HepG2 (cell line): ENCODE measurements at regions not wholly inside any gene's neighbourhood (a gene's known extent, or its start where the extent isn't known, plus 50 kb on each side); places are given as distances from the start of the nearest gene placed in this dataset.

ENCODE experiments used
- ATAC-seq: fragments of 200-7000 bp; cut with Tn5 transposase; 3 replicates; pipeline ENCODE4 v1.9.1; 2020; ENCODE audit warnings: mild to moderate bottlenecking, moderate library complexity
- BruUV-seq: library from RNA; stranded (reverse); fragments of 400-500 nt; replicated peaks from 2 replicates; lab custom pipeline; 2021; lab: Mats Ljungman, UMichigan
- CTCF ChIA-PET: fragments of 300-600 bp; formaldehyde crosslinking; extraction: SDS; loops from one replicate; lab custom pipeline; 2021; ENCODE audit warnings: low total read pairs, inconsistent platforms, low intra/inter-chr PET ratio; lab: Yijun Ruan, JAX
- POLR2A ChIA-PET: fragments of 350-600 bp; sonication (Branson Sonifier 250); formaldehyde crosslinking; loops from one replicate; lab custom pipeline; 2020; ENCODE audit warnings: antibody characterized with exemption, inconsistent platforms; lab: Yijun Ruan, JAX
- DNase-seq: peaks from one replicate; pipeline ENCODE4 v3.0.0-alpha.2; 2015; ENCODE audit warnings: low spot score
- FAIRE-seq: peaks from 3 replicates; lab custom pipeline; 2011; peaks lifted over from hg19 to GRCh38; lab: Jason Lieb, UNC
- H2AFZ ChIP-seq: one replicate; pipeline ENCODE4 v1.6.1; 2011; ENCODE audit warnings: low read length, inconsistent platforms
- H3K27ac ChIP-seq: fragments of 300-600 bp; 3 replicates; pipeline ENCODE4 v1.8.0; 2011; ENCODE audit warnings: mixed run types, mild to moderate bottlenecking, mixed read lengths, low read length, inconsistent platforms; ENCODE audit not compliant: insufficient read depth; ENCODE audit errors: extremely low read length
- H3K27me3 ChIP-seq, 2 experiments: fragments of 200-600 bp in 1 of 2; 2 replicates in 1 of 2; 3 replicates in 1 of 2; pipeline versions ENCODE4 v1.6.0 to v1.8.0; 2011; ENCODE audit warnings: low read length in 2 of 2, mild to moderate bottlenecking in 2 of 2, moderate library complexity in 2 of 2, inconsistent platforms in 1 of 2; ENCODE audit not compliant: insufficient read depth in 2 of 2, control insufficient read depth in 1 of 2
- H3K36me3 ChIP-seq, 2 experiments: fragments of 200-600 bp in 1 of 2; replicated peaks in 1 of 2; 2 replicates in 1 of 2; 3 replicates in 1 of 2; pipeline versions ENCODE4 v1.5.1 to v1.8.0; 2011; ENCODE audit warnings: low read length in 2 of 2, inconsistent platforms in 1 of 2; ENCODE audit not compliant: insufficient read depth in 2 of 2, control insufficient read depth in 1 of 2
- H3K4me1 ChIP-seq: 2 replicates; pipeline ENCODE4 v1.5.1; 2012; ENCODE audit warnings: low read length, inconsistent platforms; ENCODE audit not compliant: insufficient read depth
- H3K4me2 ChIP-seq: 2 replicates; pipeline ENCODE4 v1.6.0; 2011; ENCODE audit warnings: low read depth, low read length, inconsistent platforms
- H3K4me3 ChIP-seq, 3 experiments: fragments of 200-600 bp in 1 of 3; sonication (generic), shearing (Covaris generic) in 1 of 3; replicated peaks in 1 of 3; 2 replicates each; pipeline ENCODE4 v1.5.1; 2011 to 2016; ENCODE audit warnings: low read length in 3 of 3, inconsistent platforms in 2 of 3, low read depth in 2 of 3, mild to moderate bottlenecking in 2 of 3, control low read depth in 1 of 3, mixed read lengths in 1 of 3; ENCODE audit not compliant: insufficient read depth in 1 of 3
- H3K79me2 ChIP-seq: one replicate; pipeline ENCODE4 v1.6.1; 2011; ENCODE audit warnings: low read length, inconsistent platforms; ENCODE audit not compliant: insufficient read depth
- H3K9ac ChIP-seq: 2 replicates; pipeline ENCODE4 v1.6.0; 2011; ENCODE audit warnings: mild to moderate bottlenecking, low read depth, low read length, inconsistent platforms; ENCODE audit not compliant: insufficient read depth
- H3K9me3 ChIP-seq: 2 replicates; pipeline ENCODE4 v1.5.1; 2012; ENCODE audit warnings: mild to moderate bottlenecking, low read length
- H4K20me1 ChIP-seq: 2 replicates; pipeline ENCODE4 v1.6.0; 2011; ENCODE audit warnings: inconsistent platforms, mild to moderate bottlenecking, low read length, moderate library complexity; ENCODE audit not compliant: insufficient read depth
- ARHGAP35 ChIP-seq: sonication (generic); formaldehyde crosslinking; IDR thresholded peaks from 2 replicates; pipeline ENCODE4 v1.9.0; 2022; ENCODE audit warnings: mild to moderate bottlenecking, inconsistent platforms, moderate library complexity, missing genetic modification reagents, borderline replicate concordance
- BHLHE40 ChIP-seq: IDR thresholded peaks from 2 replicates; pipeline ENCODE4 v1.6.1; 2011; ENCODE audit warnings: low read length, improper control_type of control experiment
- ONECUT2 ChIP-seq: sonication (generic); formaldehyde crosslinking; IDR thresholded peaks from 2 replicates; pipeline ENCODE4 v1.4.0; 2020; ENCODE audit warnings: missing genetic modification reagents
- PHF8 ChIP-seq: sonication (generic); formaldehyde crosslinking; IDR thresholded peaks from 2 replicates; pipeline ENCODE4 v1.5.0; 2020; ENCODE audit warnings: missing genetic modification reagents
- PTBP1 ChIP-seq: fragments of 200-400 bp; formaldehyde crosslinking; IDR thresholded peaks from 2 replicates; pipeline ENCODE4 v1.6.1; 2018; ENCODE audit warnings: low read length, low read depth; ENCODE audit not compliant: poor library complexity, severe bottlenecking
- RCOR2 ChIP-seq: IDR thresholded peaks from 2 replicates; pipeline ENCODE4 v1.6.1; 2016; ENCODE audit warnings: missing biosample characterization, missing genetic modification reagents
- ZBTB8A ChIP-seq: sonication (generic); formaldehyde crosslinking; IDR thresholded peaks from 2 replicates; pipeline ENCODE4 v1.4.0; 2020; ENCODE audit warnings: mild to moderate bottlenecking, low read depth, missing genetic modification reagents, borderline replicate concordance
- ZFP90 ChIP-seq: sonication (generic); formaldehyde crosslinking; IDR thresholded peaks from 2 replicates; pipeline ENCODE4 v1.8.0; 2022; ENCODE audit warnings: missing genetic modification reagents, mild to moderate bottlenecking, inconsistent platforms, borderline replicate concordance
- ZNF180 ChIP-seq: sonication (generic); formaldehyde crosslinking; IDR thresholded peaks from 2 replicates; pipeline ENCODE4 v1.4.0; 2020; ENCODE audit warnings: low read depth, missing genetic modification reagents, borderline replicate concordance
- ZNF205 ChIP-seq: IDR thresholded peaks from 2 replicates; pipeline ENCODE4 v1.6.1; 2018; ENCODE audit warnings: missing biosample characterization, missing genetic modification reagents
- ZNF264 ChIP-seq: sonication (generic); formaldehyde crosslinking; IDR thresholded peaks from 2 replicates; pipeline ENCODE4 v1.4.0; 2020; ENCODE audit warnings: missing genetic modification reagents
- ZNF34 ChIP-seq: sonication (generic); formaldehyde crosslinking; IDR thresholded peaks from 2 replicates; pipeline ENCODE4 v1.4.0; 2020; ENCODE audit warnings: mild to moderate bottlenecking, missing genetic modification reagents, borderline replicate concordance
- ZNF550 ChIP-seq: sonication (generic); formaldehyde crosslinking; IDR thresholded peaks from 2 replicates; pipeline ENCODE4 v1.4.0; 2020; ENCODE audit warnings: mild to moderate bottlenecking, missing genetic modification reagents, borderline replicate concordance
- WGBS: methylation state at CpG from one replicate; pipeline ENCODE4 v1.1.6; 2017; ENCODE audit warnings: low lambda C conversion rate; 5-methylcytosine and 5-hydroxymethylcytosine counted together
- in situ Hi-C: cut with HindIII; loops from 2 replicates; pipeline ENCODE4 v1.10.0; 2017; ENCODE audit warnings: low pct_unique_long_range_greater_than_20kb; ENCODE audit not compliant: extremely low pct_ligation_motif_present
- intact Hi-C: fragments of 100-400 bp; cut with micrococcal nuclease; formaldehyde crosslinking; loops from one replicate; pipeline ENCODE4 v1.10.0; 2022; ENCODE audit not compliant: unreplicated experiment
- TF ChIP-seq, protein P1 (sequence below): sonication (generic); formaldehyde crosslinking; IDR thresholded peaks from 2 replicates; pipeline ENCODE4 v1.8.0; 2022; ENCODE audit warnings: missing genetic modification reagents, mild to moderate bottlenecking, borderline replicate concordance
- TF ChIP-seq, protein P2 (sequence below): sonication (generic); formaldehyde crosslinking; conservative IDR thresholded peaks from 2 replicates; pipeline ENCODE4 v1.8.0; 2022; ENCODE audit warnings: mild to moderate bottlenecking, moderate library complexity, missing genetic modification reagents

DNA sequence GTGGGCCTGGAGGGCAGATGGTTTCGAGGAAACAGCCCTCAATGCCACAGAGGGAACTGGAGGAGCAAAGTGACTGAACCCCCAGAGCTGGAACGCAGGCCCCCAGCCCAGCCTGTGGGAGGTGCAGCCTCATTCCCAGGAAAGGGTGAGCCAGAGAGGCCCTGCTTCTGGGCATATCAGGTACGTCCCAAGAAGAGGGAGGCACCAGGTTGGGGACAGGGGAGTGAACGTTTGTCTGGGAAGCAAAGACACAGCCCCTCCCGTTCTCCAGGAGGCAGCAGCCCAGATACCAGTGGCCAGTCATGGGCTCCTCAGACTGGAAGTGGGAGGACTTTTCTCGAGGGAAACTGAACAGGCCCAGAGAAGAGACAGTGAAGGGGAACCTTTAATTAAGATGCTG, 74.3 kb upstream of the RET start:
- BruUV-seq = no TSS peak
- CTCF ChIA-PET = no interaction called here
- TF ChIP-seq PHF8 (CRISPR knock-in tag) (no peak), BHLHE40 (no peak), PTBP1 (no peak), ZFP90 (CRISPR knock-in tag) (no peak), ZNF180 (CRISPR knock-in tag) (no peak), ARHGAP35 (CRISPR knock-in tag) (no peak), ONECUT2 (CRISPR knock-in tag) (no peak), ZNF550 (no peak), ZNF264 (no peak), ZNF34 (no peak), RCOR2 (CRISPR knock-in tag) (no peak), ZNF205 (no peak), ZBTB8A (CRISPR knock-in tag) (no peak)
- TF ChIP-seq, protein P1, sequence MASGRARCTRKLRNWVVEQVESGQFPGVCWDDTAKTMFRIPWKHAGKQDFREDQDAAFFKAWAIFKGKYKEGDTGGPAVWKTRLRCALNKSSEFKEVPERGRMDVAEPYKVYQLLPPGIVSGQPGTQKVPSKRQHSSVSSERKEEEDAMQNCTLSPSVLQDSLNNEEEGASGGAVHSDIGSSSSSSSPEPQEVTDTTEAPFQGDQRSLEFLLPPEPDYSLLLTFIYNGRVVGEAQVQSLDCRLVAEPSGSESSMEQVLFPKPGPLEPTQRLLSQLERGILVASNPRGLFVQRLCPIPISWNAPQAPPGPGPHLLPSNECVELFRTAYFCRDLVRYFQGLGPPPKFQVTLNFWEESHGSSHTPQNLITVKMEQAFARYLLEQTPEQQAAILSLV (CRISPR knock-in tag) = no peak
- TF ChIP-seq, protein P2, sequence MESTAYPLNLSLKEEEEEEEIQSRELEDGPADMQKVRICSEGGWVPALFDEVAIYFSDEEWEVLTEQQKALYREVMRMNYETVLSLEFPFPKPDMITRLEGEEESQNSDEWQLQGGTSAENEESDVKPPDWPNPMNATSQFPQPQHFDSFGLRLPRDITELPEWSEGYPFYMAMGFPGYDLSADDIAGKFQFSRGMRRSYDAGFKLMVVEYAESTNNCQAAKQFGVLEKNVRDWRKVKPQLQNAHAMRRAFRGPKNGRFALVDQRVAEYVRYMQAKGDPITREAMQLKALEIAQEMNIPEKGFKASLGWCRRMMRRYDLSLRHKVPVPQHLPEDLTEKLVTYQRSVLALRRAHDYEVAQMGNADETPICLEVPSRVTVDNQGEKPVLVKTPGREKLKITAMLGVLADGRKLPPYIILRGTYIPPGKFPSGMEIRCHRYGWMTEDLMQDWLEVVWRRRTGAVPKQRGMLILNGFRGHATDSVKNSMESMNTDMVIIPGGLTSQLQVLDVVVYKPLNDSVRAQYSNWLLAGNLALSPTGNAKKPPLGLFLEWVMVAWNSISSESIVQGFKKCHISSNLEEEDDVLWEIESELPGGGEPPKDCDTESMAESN (CRISPR knock-in tag) = no peak
- Histone ChIP-seq H4K20me1 (no peaks in the 10 kb centered on the region), H3K9ac (no peak overlapping the region), H3K4me2 (no peak overlapping the region), H3K4me1 (no peaks in the 10 kb centered on the region), H3K27me3 (no peaks in the 10 kb centered on the region; a peak in 1 of 5 replicates), H3K79me2 (no peaks in the 10 kb centered on the region), H3K27ac (no peak overlapping the region), H3K4me3 (no peak overlapping the region), H2AFZ (no peak overlapping the region), H3K36me3 (no peaks in the 10 kb centered on the region), H3K9me3 (no peaks in the 10 kb centered on the region)
- intact Hi-C loops (no loop called here), in situ Hi-C loops (no loop called here)
- DNase-seq (no peak), FAIRE-seq (no peak), ATAC-seq (no peak)
- WGBS = 1% methylated on average over 5 of the region's 6 CpGs
- POLR2A ChIA-PET = no interaction called here
